Stimulated activated CD8-positive, alpha-beta memory T cell treated with anti-CD3 and anti-CD28 coated beads, Interleukin-4, amount 100 ng/mL, for 4 hours (primary cell): ENCODE measurements at regions not wholly inside any gene's neighbourhood (a gene's known extent, or its start where the extent isn't known, plus 50 kb on each side); places are given as distances from the start of the nearest gene placed in this dataset.

ENCODE experiments used
- DNase-seq, 2 donors: peaks; one replicate each; pipeline ENCODE4 v3.0.0-alpha.2; 2020; ENCODE audit warnings: low read depth in 2 of 2, low spot score in 1 of 2

- DNase-seq, result no peak
Measured at GRCh38 chr3:176969066-176969465, 228.2 kb downstream of the TBL1XR1 start.

GRCh38 chr3:176968631-176969030 is 228.7 kb downstream of the TBL1XR1 start:
- DNase-seq, result no peak

GRCh38 chr3:176967522-176967921 is 229.8 kb downstream of the TBL1XR1 start:
- DNase-seq, result no peak

- no peak for DNase-seq
Measured at GRCh38 chr3:176964661-176965060, 232.6 kb downstream of the TBL1XR1 start.

- DNase-seq, result no peak
Measured at GRCh38 chr3:176961916-176962315, 235.4 kb downstream of the TBL1XR1 start.

GRCh38 chr3:176959867-176960266 is 237.4 kb downstream of the TBL1XR1 start:
- DNase-seq, result no peak

GRCh38 chr3:176958560-176958959 is 238.7 kb downstream of the TBL1XR1 start:
- DNase-seq, result no peak

GRCh38 chr3:176954517-176954916 is 242.8 kb downstream of the TBL1XR1 start:
- no peak for DNase-seq

GRCh38 chr3:176953106-176954060 is 243.9 kb downstream of the TBL1XR1 start:
- DNase-seq, result no peak

GRCh38 chr3:176951586-176952292 is 245.5 kb downstream of the TBL1XR1 start:
- no peak for DNase-seq

GRCh38 chr3:176951144-176951543 is 246.1 kb downstream of the TBL1XR1 start:
- DNase-seq, result no peak

- no peak for DNase-seq
Measured at GRCh38 chr3:176950743-176951142, 246.5 kb downstream of the TBL1XR1 start.

- no peak for DNase-seq
Measured at GRCh38 chr3:176948151-176948550, 249.1 kb downstream of the TBL1XR1 start.

- DNase-seq, result no peak
Measured at GRCh38 chr3:176946202-176946601, 251.1 kb downstream of the TBL1XR1 start.

- DNase-seq, result no peak
Measured at GRCh38 chr3:176942305-176942704, 255.0 kb downstream of the TBL1XR1 start.

- no peak for DNase-seq
Measured at GRCh38 chr3:176941689-176942088, 255.6 kb downstream of the TBL1XR1 start.

- DNase-seq, result peak in 1 of 2 donors; percentile 1
Measured at GRCh38 chr3:176939022-176939817, 258.1 kb downstream of the TBL1XR1 start.

GRCh38 chr3:176937994-176938393 is 259.3 kb downstream of the TBL1XR1 start:
- no peak for DNase-seq

- no peak for DNase-seq
Measured at GRCh38 chr3:176937541-176937940, 259.7 kb downstream of the TBL1XR1 start.

GRCh38 chr3:176935194-176935888 is 261.9 kb downstream of the TBL1XR1 start:
- no peak for DNase-seq

- no peak for DNase-seq
Measured at GRCh38 chr3:176934698-176935097, 262.6 kb downstream of the TBL1XR1 start.
